Neural cell (in vitro differentiated cells): ENCODE measurements at regions not wholly inside any gene's neighbourhood (a gene's known extent, or its start where the extent isn't known, plus 50 kb on each side); places are given as distances from the start of the nearest gene placed in this dataset.

Source experiments
- H2AFZ ChIP-seq: fragments of 200-600, 300-800 bp; sonication (generic), shearing (Covaris generic); 2 replicates; pipeline ENCODE4 v1.6.0; 2014; ENCODE audit warnings: low read depth, mild to moderate bottlenecking, antibody characterized with exemption, low read length, moderate library complexity
- H3F3A ChIP-seq: fragments of 200-600 bp; shearing (Covaris generic); 2 replicates; pipeline ENCODE4 v1.6.1; 2016; ENCODE audit warnings: mild to moderate bottlenecking, moderate library complexity, mixed read lengths, antibody characterized with exemption, low read length; ENCODE audit not compliant: insufficient read depth, poor library complexity, severe bottlenecking
- H3K27ac ChIP-seq: fragments of 200-600, 300-800 bp; sonication (generic), shearing (Covaris generic); 2 replicates; pipeline ENCODE4 v1.5.1; 2014; ENCODE audit warnings: mild to moderate bottlenecking, low read length, moderate library complexity
- H3K27me3 ChIP-seq: fragments of 300-800, 200-600 bp; sonication (generic), shearing (Covaris generic); 2 replicates; pipeline ENCODE4 v1.6.0; 2014; ENCODE audit warnings: mild to moderate bottlenecking, low read depth, low read length, moderate library complexity; ENCODE audit not compliant: insufficient read depth
- H3K36me3 ChIP-seq: fragments of 300-800, 200-600 bp; sonication (generic), shearing (Covaris generic); 2 replicates; pipeline ENCODE4 v1.5.1; 2014; ENCODE audit warnings: mild to moderate bottlenecking, antibody characterized with exemption, low read length, moderate library complexity; ENCODE audit not compliant: insufficient read depth
- H3K4me2 ChIP-seq: fragments of 300-800, 200-600 bp; sonication (generic), shearing (Covaris generic); 2 replicates; pipeline ENCODE4 v1.6.0; 2014; ENCODE audit warnings: mild to moderate bottlenecking, low read length
- H3K4me3 ChIP-seq: fragments of 300-800, 200-600 bp; sonication (generic), shearing (Covaris generic); 2 replicates; pipeline ENCODE4 v1.5.1; 2014; ENCODE audit warnings: mild to moderate bottlenecking, low read length, moderate library complexity
- H3K79me2 ChIP-seq: fragments of 200-600 bp; shearing (Covaris generic); replicated peaks from 2 replicates; pipeline ENCODE4 v1.6.0; 2014; ENCODE audit warnings: mild to moderate bottlenecking, low read length, moderate library complexity; ENCODE audit not compliant: insufficient read depth
- H3K9ac ChIP-seq: fragments of 300-800, 200-600 bp; sonication (generic), shearing (Covaris generic); 2 replicates; pipeline ENCODE4 v1.6.1; 2016; ENCODE audit warnings: mild to moderate bottlenecking, low read length, mixed read lengths
- H3K9me2 ChIP-seq: fragments of 200-600 bp; shearing (Covaris generic); 2 replicates; pipeline ENCODE4 v1.6.1; 2016; ENCODE audit warnings: mild to moderate bottlenecking, low read length, mixed read lengths; ENCODE audit not compliant: insufficient read depth
- H3K9me3 ChIP-seq: fragments of 200-600, 300-800 bp; sonication (generic), shearing (Covaris generic); 2 replicates; pipeline ENCODE4 v1.6.1; 2016; ENCODE audit warnings: mild to moderate bottlenecking, mixed run types, low read length, moderate library complexity, mixed read lengths
- H4K20me1 ChIP-seq: fragments of 200-600 bp; shearing (Covaris generic); 2 replicates; pipeline ENCODE4 v1.6.1; 2016; ENCODE audit warnings: mild to moderate bottlenecking, mixed run types; ENCODE audit not compliant: insufficient read depth
- CTCF ChIP-seq: fragments of 450-650 bp; IDR thresholded peaks from 2 replicates; pipeline ENCODE4 v1.5.1; 2014; ENCODE audit warnings: antibody characterized with exemption, mild to moderate bottlenecking, moderate library complexity; ENCODE audit not compliant: poor library complexity, severe bottlenecking
- EP300 ChIP-seq: fragments of 450-650 bp; conservative IDR thresholded peaks from 2 replicates; pipeline ENCODE4 v1.6.1; 2014; ENCODE audit warnings: antibody characterized with exemption, mild to moderate bottlenecking, moderate library complexity; ENCODE audit not compliant: poor library complexity, severe bottlenecking
- EZH2 ChIP-seq: fragments of 200-600, 300-800 bp; shearing (Covaris generic), sonication (generic); IDR thresholded peaks from 2 replicates; pipeline ENCODE4 v1.6.1; 2014; ENCODE audit warnings: antibody characterized with exemption, low read length, borderline replicate concordance, mild to moderate bottlenecking; ENCODE audit not compliant: insufficient read depth, poor library complexity, severe bottlenecking
- MXI1 ChIP-seq: fragments of 450-650 bp; conservative IDR thresholded peaks from 2 replicates; pipeline ENCODE4 v1.6.1; 2014; ENCODE audit warnings: antibody characterized with exemption, mild to moderate bottlenecking; ENCODE audit not compliant: poor library complexity, severe bottlenecking
- POLR2AphosphoS5 ChIP-seq: IDR thresholded peaks from 2 replicates; pipeline ENCODE4 v1.6.1; 2012
- RAD21 ChIP-seq: fragments of 450-650 bp; conservative IDR thresholded peaks from 2 replicates; pipeline ENCODE4 v1.6.1; 2014; ENCODE audit warnings: antibody characterized with exemption, mild to moderate bottlenecking, moderate library complexity
- REST ChIP-seq: IDR thresholded peaks from 2 replicates; pipeline ENCODE4 v1.6.1; 2012; ENCODE audit warnings: borderline replicate concordance
- SMC3 ChIP-seq: fragments of 450-650 bp; conservative IDR thresholded peaks from 2 replicates; pipeline ENCODE4 v1.6.1; 2014; ENCODE audit warnings: antibody characterized with exemption, mild to moderate bottlenecking, moderate library complexity; ENCODE audit not compliant: poor library complexity
- TAF1 ChIP-seq: IDR thresholded peaks from 2 replicates; pipeline ENCODE4 v1.6.1; 2012; ENCODE audit warnings: low read depth

GRCh38 chr3:164458986-164459385 lies 619.3 kb downstream of the SI start:
- Histone ChIP-seq H3K9me3 (no peaks in the 10 kb centered on the region), H3K36me3 (no peaks in the 10 kb centered on the region), H3K27me3 (no peaks in the 10 kb centered on the region), H3K9ac (no peak overlapping the region), H3K4me2 (no peak overlapping the region), H2AFZ (no peak overlapping the region), H3K4me3 (no peak overlapping the region), H3K9me2 (no peaks in the 10 kb centered on the region), H3K27ac (no peak overlapping the region), H4K20me1 (no peaks in the 10 kb centered on the region), H3F3A (no peaks in the 10 kb centered on the region), H3K79me2 (no peaks in the 10 kb centered on the region)
- TF ChIP-seq CTCF, result no peak
- TF ChIP-seq REST, result no peak
- no peak for TF ChIP-seq RAD21
- no peak for TF ChIP-seq SMC3
- TF ChIP-seq EZH2, result no peak
- TF ChIP-seq POLR2AphosphoS5, result no peak
- TF ChIP-seq TAF1, result no peak
- no peak for TF ChIP-seq MXI1

GRCh38 chr3:164453714-164454113 lies 624.6 kb downstream of the SI start:
- Histone ChIP-seq H3K27me3 (no peaks in the 10 kb centered on the region), H3K9me2 (no peaks in the 10 kb centered on the region), H4K20me1 (no peaks in the 10 kb centered on the region), H3K79me2 (no peaks in the 10 kb centered on the region), H3F3A (no peaks in the 10 kb centered on the region), H3K9ac (no peak overlapping the region), H2AFZ (no peak overlapping the region), H3K27ac (no peak overlapping the region), H3K36me3 (no peaks in the 10 kb centered on the region), H3K9me3 (peaks cover under 1% of the 10 kb centered on the region), H3K4me3 (no peak overlapping the region), H3K4me2 (no peak overlapping the region)
- peak; percentile 57 for TF ChIP-seq REST
- TF ChIP-seq EZH2, result no peak
- peak; percentile 100 for TF ChIP-seq EP300
- no peak for TF ChIP-seq TAF1
- TF ChIP-seq CTCF, result no peak
- peak; percentile 95 for TF ChIP-seq POLR2AphosphoS5
- no peak for TF ChIP-seq SMC3
- TF ChIP-seq RAD21, result no peak
- TF ChIP-seq MXI1, result no peak
